GM12878 (cell line): ENCODE measurements at regions not wholly inside any gene's neighbourhood (a gene's known extent, or its start where the extent isn't known, plus 50 kb on each side); places are given as distances from the start of the nearest gene placed in this dataset.

Source experiments
- ATAC-seq: fragments of 200-7000 bp; cut with Tn5 transposase; 3 replicates; pipeline ENCODE4 v1.9.1; 2020; ENCODE audit warnings: mild to moderate bottlenecking, moderate library complexity
- BruUV-seq: library from RNA; stranded (reverse); fragments of 400-500 nt; replicated peaks from 2 replicates; lab custom pipeline; 2021; lab: Mats Ljungman, UMichigan
- CTCF ChIA-PET: fragments of 300-600 bp; sonication (Branson Sonifier 250); formaldehyde crosslinking; extraction: SDS; loops from one replicate; lab custom pipeline; 2021; ENCODE audit warnings: inconsistent platforms; lab: Yijun Ruan, JAX
- POLR2A ChIA-PET: fragments of 350-600 bp; formaldehyde crosslinking; extraction: SDS; loops from one replicate; lab custom pipeline; 2021; ENCODE audit warnings: inconsistent platforms; lab: Charles Lee
- RAD21 ChIA-PET: fragments of 300-600 bp; sonication (Branson Sonifier 250); formaldehyde crosslinking; loops from one replicate; lab custom pipeline; 2023; ENCODE audit warnings: antibody characterized with exemption; ENCODE audit not compliant: unreplicated experiment; lab: Charles Lee
- SMC1A ChIA-PET: fragments of 300-600 bp; sonication (Branson Sonifier 250); formaldehyde crosslinking; loops from one replicate; lab custom pipeline; 2023; ENCODE audit not compliant: unreplicated experiment, uncharacterized antibody; lab: Charles Lee
- DNase-seq: peaks from one replicate; pipeline ENCODE4 v3.0.0-alpha.2; 2011; ENCODE audit warnings: low read depth, low spot score
- FAIRE-seq: peaks from 3 replicates; lab custom pipeline; 2011; peaks lifted over from hg19 to GRCh38; lab: Jason Lieb, UNC
- H2AFZ ChIP-seq: 2 replicates; pipeline ENCODE4 v1.6.0; 2011; ENCODE audit warnings: low read depth, low read length, control low read depth; ENCODE audit not compliant: control insufficient read depth
- H3K27ac ChIP-seq: 2 replicates; pipeline ENCODE4 v1.5.1; 2011; ENCODE audit warnings: control low read depth; ENCODE audit not compliant: control insufficient read depth, insufficient read depth
- H3K27me3 ChIP-seq, 2 experiments: replicated peaks in 1 of 2; 2 replicates each; pipeline versions ENCODE4 v1.6.0 to v1.6.1; 2011; ENCODE audit warnings: low read length in 1 of 2; ENCODE audit not compliant: control insufficient read depth in 2 of 2, insufficient read depth in 2 of 2
- H3K36me3 ChIP-seq, 2 experiments: 2 replicates each; pipeline ENCODE4 v1.5.1; 2011; ENCODE audit warnings: low read length in 1 of 2; ENCODE audit not compliant: control insufficient read depth in 2 of 2, insufficient read depth in 2 of 2
- H3K4me1 ChIP-seq: 2 replicates; pipeline ENCODE4 v1.6.1; 2011; ENCODE audit warnings: mild to moderate bottlenecking, low read length, moderate library complexity, mixed read lengths; ENCODE audit not compliant: control insufficient read depth, insufficient read depth
- H3K4me2 ChIP-seq: 2 replicates; pipeline ENCODE4 v1.6.0; 2011; ENCODE audit warnings: control low read depth; ENCODE audit not compliant: control insufficient read depth, insufficient read depth
- H3K4me3 ChIP-seq: fragments of 200-600 bp; sonication (generic); 2 replicates; pipeline ENCODE4 v1.5.1; 2016
- H3K79me2 ChIP-seq: 2 replicates; pipeline ENCODE4 v1.6.0; 2011; ENCODE audit warnings: low read length; ENCODE audit not compliant: control insufficient read depth, insufficient read depth
- H3K9ac ChIP-seq: 2 replicates; pipeline ENCODE4 v1.8.0; 2011; ENCODE audit warnings: low read length, control low read depth, mixed read lengths; ENCODE audit not compliant: control insufficient read depth, insufficient read depth
- H3K9me3 ChIP-seq: replicated peaks from 3 replicates; pipeline ENCODE4 v1.5.1; 2011; ENCODE audit warnings: mild to moderate bottlenecking, low read length; ENCODE audit not compliant: control insufficient read depth, insufficient read depth
- H4K20me1 ChIP-seq: 2 replicates; pipeline ENCODE4 v1.6.0; 2011; ENCODE audit not compliant: control insufficient read depth, insufficient read depth
- ASH2L ChIP-seq: fragments of 300-600, 200-600 bp; sonication (generic); IDR thresholded peaks from 2 replicates; pipeline ENCODE4 v1.6.1; 2017; ENCODE audit warnings: low read depth, mild to moderate bottlenecking, borderline replicate concordance
- CREB1 ChIP-seq: IDR thresholded peaks from 2 replicates; pipeline ENCODE4 v1.6.1; 2012; ENCODE audit warnings: low read depth, mild to moderate bottlenecking, inconsistent platforms
- E2F4 ChIP-seq: IDR thresholded peaks from 2 replicates; pipeline ENCODE4 v1.6.1; 2012; ENCODE audit warnings: low read depth, low read length, improper control_type of control experiment
- ETV6 ChIP-seq, 2 experiments: fragments of 450-650 bp in 1 of 2; IDR thresholded peaks in 1 of 2; conservative IDR thresholded peaks in 1 of 2; 2 replicates each; pipeline ENCODE4 v1.6.1; 2014; ENCODE audit warnings: antibody characterized with exemption in 1 of 2, borderline replicate concordance in 1 of 2, low read depth in 1 of 2, mild to moderate bottlenecking in 1 of 2, moderate library complexity in 1 of 2
- GATAD2B ChIP-seq: fragments of 450-650 bp; conservative IDR thresholded peaks from 2 replicates; pipeline ENCODE4 v1.6.1; 2017; ENCODE audit warnings: low read depth, mild to moderate bottlenecking, moderate library complexity
- HDAC2 ChIP-seq: fragments of 200-600 bp; sonication (generic); IDR thresholded peaks from 2 replicates; pipeline ENCODE4 v1.6.1; 2017
- NFIC ChIP-seq: IDR thresholded peaks from 2 replicates; pipeline ENCODE4 v1.6.1; 2012; ENCODE audit warnings: low read depth, mild to moderate bottlenecking, inconsistent platforms, low read length, moderate library complexity
- NR2C1 ChIP-seq: fragments of 450-650 bp; IDR thresholded peaks from 2 replicates; pipeline ENCODE4 v1.6.1; 2017; ENCODE audit warnings: antibody characterized with exemption, mild to moderate bottlenecking, moderate library complexity
- RFX5 ChIP-seq: IDR thresholded peaks from 2 replicates; pipeline ENCODE4 v1.6.1; 2011; ENCODE audit warnings: low read depth, low read length, improper control_type of control experiment
- SIX5 ChIP-seq: IDR thresholded peaks from 2 replicates; pipeline ENCODE4 v1.6.1; 2011; ENCODE audit warnings: mild to moderate bottlenecking, low read depth, low read length, moderate library complexity; ENCODE audit not compliant: severe bottlenecking
- STAT1 ChIP-seq: fragments of 450-650 bp; conservative IDR thresholded peaks from 2 replicates; pipeline ENCODE4 v1.6.1; 2014; ENCODE audit warnings: antibody characterized with exemption, mild to moderate bottlenecking
- TBL1XR1 ChIP-seq: IDR thresholded peaks from 2 replicates; pipeline ENCODE4 v1.6.1; 2012; ENCODE audit warnings: low read depth, low read length, improper control_type of control experiment
- WRNIP1 ChIP-seq: IDR thresholded peaks from 2 replicates; pipeline ENCODE4 v1.6.1; 2011; ENCODE audit warnings: low read depth, low read length, improper control_type of control experiment, borderline replicate concordance
- ZBED1 ChIP-seq: IDR thresholded peaks from 2 replicates; pipeline ENCODE4 v1.6.1; 2016; ENCODE audit warnings: borderline replicate concordance
- ZBTB40 ChIP-seq: fragments of 450-650 bp; IDR thresholded peaks from 2 replicates; pipeline ENCODE4 v1.6.1; 2016; ENCODE audit warnings: mild to moderate bottlenecking, moderate library complexity, borderline replicate concordance
- ZNF384 ChIP-seq: IDR thresholded peaks from 2 replicates; pipeline ENCODE4 v1.6.1; 2012; ENCODE audit warnings: low read depth, mild to moderate bottlenecking, low read length, improper control_type of control experiment, borderline replicate concordance
- WGBS: methylation state at CpG from one replicate; pipeline ENCODE4 v1.1.6; 2016; ENCODE audit warnings: low lambda C conversion rate; ENCODE audit not compliant: insufficient replicate concordance, insufficient coverage; ENCODE audit errors: missing lambda C conversion rate; 5-methylcytosine and 5-hydroxymethylcytosine counted together
- in situ Hi-C: fragments of 300-500 bp; cut with MboI; formaldehyde crosslinking; loops from 9 replicates; pipeline ENCODE4 v1.14.3; 2018; ENCODE audit warnings: mixed read lengths
- intact Hi-C: fragments of 100-400 bp; cut with micrococcal nuclease; formaldehyde crosslinking; loops from one replicate; pipeline ENCODE4 v1.14.2; 2022; ENCODE audit not compliant: unreplicated experiment

GRCh38 chr17:55652825-55653224, 69.8 kb downstream of the TMEM100 start (continued):
- TF ChIP-seq ZBTB40 (no peak), GATAD2B (no peak), ZNF384 (no peak), ZBED1 (no peak), NFIC (no peak), TBL1XR1 (no peak)
- TF ChIP-seq, all 136 proteins: peak for 0

GRCh38 chr17:55652114-55652823, 70.4 kb downstream of the TMEM100 start:
- Histone ChIP-seq H3K4me3 (no peak overlapping the region), H3K27me3 (no peaks in the 10 kb centered on the region; a peak in 1 of 4 replicates), H3K27ac (no peak overlapping the region), H3K9me3 (no peaks in the 10 kb centered on the region), H3K36me3 (no peaks in the 10 kb centered on the region), H3K4me1 (no peaks in the 10 kb centered on the region), H4K20me1 (no peaks in the 10 kb centered on the region), H3K4me2 (no peak overlapping the region), H3K9ac (no peak overlapping the region), H3K79me2 (no peaks in the 10 kb centered on the region), H2AFZ (no peak overlapping the region)
- ChIA-PET RAD21 (no interaction called here), POLR2A (no interaction called here), SMC1A (no interaction called here), CTCF (no interaction called here)
- no peak for DNase-seq
- BruUV-seq, result no TSS peak
- ATAC-seq, result no peak
- no peak for FAIRE-seq
- intact Hi-C loops (no loop called here), in situ Hi-C loops (no loop called here)
- 25% methylated on average over 2 of the region's 2 CpGs for WGBS
- TF ChIP-seq ETV6 (conservative IDR thresholded peaks at IDR 0.05 in 1 of 2, IDR thresholded peaks at IDR 0.05 in 1 of 2; ENCODE audit: borderline replicate concordance in 1 of 2, low read depth in 1 of 2) (no peak), NR2C1 (no peak), STAT1 (no peak), E2F4 (no peak), WRNIP1 (no peak), HDAC2 (no peak), SIX5 (no peak), ASH2L (no peak), RFX5 (no peak), CREB1 (no peak)
